ENCODE measurements at regions not wholly inside any gene's neighbourhood (a gene's known extent, or its start where the extent isn't known, plus 50 kb on each side); places are given as distances from the start of the nearest gene placed in this dataset.

DNA sequence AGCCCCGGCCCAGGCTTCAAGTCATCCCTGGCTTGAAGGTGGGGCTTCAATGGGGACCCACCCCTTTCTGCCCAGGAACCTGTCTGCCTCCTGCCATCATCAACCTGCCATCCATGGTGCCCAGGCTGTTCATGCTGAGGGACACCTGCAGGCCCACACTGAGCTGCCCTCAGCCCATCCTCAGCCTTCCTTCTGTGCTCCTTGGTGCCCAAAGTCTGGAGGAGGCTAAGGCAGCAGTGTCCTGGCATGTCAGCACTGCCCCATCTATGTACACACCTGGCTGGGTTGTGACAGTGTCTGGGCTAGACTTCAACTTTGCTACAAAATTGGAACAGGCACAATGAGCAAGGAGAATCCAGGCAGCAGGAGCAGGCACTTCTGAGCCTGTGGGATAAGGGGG is 745.3 kb upstream of the EPHA6 start:
- TF ChIP-seq, protein P1, sequence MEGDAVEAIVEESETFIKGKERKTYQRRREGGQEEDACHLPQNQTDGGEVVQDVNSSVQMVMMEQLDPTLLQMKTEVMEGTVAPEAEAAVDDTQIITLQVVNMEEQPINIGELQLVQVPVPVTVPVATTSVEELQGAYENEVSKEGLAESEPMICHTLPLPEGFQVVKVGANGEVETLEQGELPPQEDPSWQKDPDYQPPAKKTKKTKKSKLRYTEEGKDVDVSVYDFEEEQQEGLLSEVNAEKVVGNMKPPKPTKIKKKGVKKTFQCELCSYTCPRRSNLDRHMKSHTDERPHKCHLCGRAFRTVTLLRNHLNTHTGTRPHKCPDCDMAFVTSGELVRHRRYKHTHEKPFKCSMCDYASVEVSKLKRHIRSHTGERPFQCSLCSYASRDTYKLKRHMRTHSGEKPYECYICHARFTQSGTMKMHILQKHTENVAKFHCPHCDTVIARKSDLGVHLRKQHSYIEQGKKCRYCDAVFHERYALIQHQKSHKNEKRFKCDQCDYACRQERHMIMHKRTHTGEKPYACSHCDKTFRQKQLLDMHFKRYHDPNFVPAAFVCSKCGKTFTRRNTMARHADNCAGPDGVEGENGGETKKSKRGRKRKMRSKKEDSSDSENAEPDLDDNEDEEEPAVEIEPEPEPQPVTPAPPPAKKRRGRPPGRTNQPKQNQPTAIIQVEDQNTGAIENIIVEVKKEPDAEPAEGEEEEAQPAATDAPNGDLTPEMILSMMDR (IDR thresholded peaks at IDR 0.05) = no peak
- TF ChIP-seq POLR2A (IDR thresholded peaks at IDR 0.05) = no peak
